ENCODE measurements at regions not wholly inside any gene's neighbourhood (a gene's known extent, or its start where the extent isn't known, plus 50 kb on each side); places are given as distances from the start of the nearest gene placed in this dataset.

- peak; percentile 22 for DNase-seq
Measured at GRCh38 chr7:46072722-46073121, 151.7 kb upstream of the IGFBP3 start.

GRCh38 chr7:46071601-46072000, 150.5 kb upstream of the IGFBP3 start:
- Histone ChIP-seq H3K9ac (no peak overlapping the region), H2AFZ (no peak overlapping the region), H3K9me2 (ENCODE audit: insufficient read depth) (0 out of 2 replicates have a peak, but pooled peaks cover 7% of the 10 kb centered on the region), H3K36me3 (ENCODE audit: low read depth) (no peaks in the 10 kb centered on the region), H3F3A (ENCODE audit: insufficient read depth) (peaks cover 9% of the 10 kb centered on the region; the same call in 1 of the 2 replicates), H3K4me1 (ENCODE audit: insufficient read depth) (peaks cover 17% of the 10 kb centered on the region), H3K9me3 (ENCODE audit: low read depth) (no peaks in the 10 kb centered on the region), H3K4me3 (no peak overlapping the region), H3K4me2 (ENCODE audit: unreplicated experiment) (no peak overlapping the region), H3K79me2 (ENCODE audit: insufficient read depth) (no peaks in the 10 kb centered on the region), H3K27me3 (replicated peaks; ENCODE audit: insufficient read depth) (no peaks in the 10 kb centered on the region), H3K27ac (peak overlapping the region; percentile 17; the same call in 1 of the 2 replicates), H4K20me1 (ENCODE audit: insufficient read depth) (no peaks in the 10 kb centered on the region)
- in situ Hi-C loops (cut with MboI), result no loop called here
- TF ChIP-seq EZH2phosphoT487 (IDR thresholded peaks at IDR 0.05; ENCODE audit: insufficient read depth, low read depth) (no peak), EZH2 (IDR thresholded peaks at IDR 0.05; ENCODE audit: insufficient read depth, poor library complexity, severe bottlenecking) (no peak)
- peak; percentile 34 for DNase-seq
- 56 to 57% methylated on average over 1 of the region's 1 CpG for WGBS, 2 experiments (ENCODE audit: low coverage in 1 of 2, low lambda C conversion rate in 2 of 2, missing lambda C conversion rate in 2 of 2)

More at GRCh38 chr7:46072722-46073121, 151.7 kb upstream of the IGFBP3 start:
- Histone ChIP-seq H3F3A (ENCODE audit: insufficient read depth) (peaks cover 9% of the 10 kb centered on the region; the same call in 1 of the 2 replicates), H4K20me1 (ENCODE audit: insufficient read depth) (no peaks in the 10 kb centered on the region), H3K4me1 (ENCODE audit: insufficient read depth) (peaks cover 17% of the 10 kb centered on the region), H3K9me3 (ENCODE audit: low read depth) (no peaks in the 10 kb centered on the region), H3K36me3 (ENCODE audit: low read depth) (no peaks in the 10 kb centered on the region), H3K9ac (no peak overlapping the region), H3K4me3 (no peak overlapping the region), H3K9me2 (ENCODE audit: insufficient read depth) (0 out of 2 replicates have a peak, but pooled peaks cover 7% of the 10 kb centered on the region), H3K27ac (no peak overlapping the region), H3K79me2 (ENCODE audit: insufficient read depth) (no peaks in the 10 kb centered on the region), H2AFZ (no peak overlapping the region), H3K27me3 (replicated peaks; ENCODE audit: insufficient read depth) (no peaks in the 10 kb centered on the region), H3K4me2 (ENCODE audit: unreplicated experiment) (no peak overlapping the region)
- TF ChIP-seq EZH2phosphoT487 (IDR thresholded peaks at IDR 0.05; ENCODE audit: insufficient read depth, low read depth) (no peak), EZH2 (IDR thresholded peaks at IDR 0.05; ENCODE audit: insufficient read depth, poor library complexity, severe bottlenecking) (no peak)
- in situ Hi-C loops (cut with MboI), result no loop called here

GRCh38 chr7:46071076-46071475, 150.0 kb upstream of the IGFBP3 start:
- Histone ChIP-seq H3K27me3 (replicated peaks; ENCODE audit: insufficient read depth) (no peaks in the 10 kb centered on the region), H3K27ac (peak overlapping the region; percentile 17; the same call in 1 of the 2 replicates), H3K79me2 (ENCODE audit: insufficient read depth) (no peaks in the 10 kb centered on the region), H3F3A (ENCODE audit: insufficient read depth) (peaks cover 9% of the 10 kb centered on the region; the same call in 1 of the 2 replicates), H4K20me1 (ENCODE audit: insufficient read depth) (no peaks in the 10 kb centered on the region), H2AFZ (no peak overlapping the region), H3K4me1 (ENCODE audit: insufficient read depth) (peaks cover 17% of the 10 kb centered on the region), H3K4me3 (no peak overlapping the region), H3K36me3 (ENCODE audit: low read depth) (no peaks in the 10 kb centered on the region), H3K4me2 (ENCODE audit: unreplicated experiment) (no peak overlapping the region), H3K9me2 (ENCODE audit: insufficient read depth) (0 out of 2 replicates have a peak, but pooled peaks cover 7% of the 10 kb centered on the region), H3K9ac (no peak overlapping the region), H3K9me3 (ENCODE audit: low read depth) (no peaks in the 10 kb centered on the region)
- peak; percentile 36 for DNase-seq
- in situ Hi-C loops (cut with MboI), result no loop called here
- 94 to 98% methylated on average over 3 of the region's 3 CpGs for WGBS, 2 experiments (ENCODE audit: low coverage in 1 of 2, low lambda C conversion rate in 2 of 2, missing lambda C conversion rate in 2 of 2)
- TF ChIP-seq EZH2 (IDR thresholded peaks at IDR 0.05; ENCODE audit: insufficient read depth, poor library complexity, severe bottlenecking), result no peak
- no peak for TF ChIP-seq EZH2phosphoT487 (IDR thresholded peaks at IDR 0.05; ENCODE audit: insufficient read depth, low read depth)

GRCh38 chr7:46068159-46068558, 147.1 kb upstream of the IGFBP3 start:
- H3K4me1 ChIP-seq (ENCODE audit: insufficient read depth), result peaks cover 17% of the 10 kb centered on the region
- H3K27ac ChIP-seq, result no peak overlapping the region
- no peaks in the 10 kb centered on the region for H3K36me3 ChIP-seq (ENCODE audit: low read depth)
- no peaks in the 10 kb centered on the region for H3K27me3 ChIP-seq (replicated peaks; ENCODE audit: insufficient read depth)
- in situ Hi-C loops (cut with MboI), result no loop called here
- H3K9ac ChIP-seq, result no peak overlapping the region
- H3K9me3 ChIP-seq (ENCODE audit: low read depth), result no peaks in the 10 kb centered on the region
- no peak overlapping the region for H3K4me2 ChIP-seq (ENCODE audit: unreplicated experiment)
- H2AFZ ChIP-seq, result no peak overlapping the region
- WGBS, 2 experiments (ENCODE audit: low coverage in 1 of 2, low lambda C conversion rate in 2 of 2, missing lambda C conversion rate in 2 of 2), result 98% methylated on average over 2 of the region's 2 CpGs
- H3F3A ChIP-seq (ENCODE audit: insufficient read depth), result peaks cover 9% of the 10 kb centered on the region; the same call in 1 of the 2 replicates
- 0 out of 2 replicates have a peak, but pooled peaks cover 7% of the 10 kb centered on the region for H3K9me2 ChIP-seq (ENCODE audit: insufficient read depth)
- H3K4me3 ChIP-seq, result no peak overlapping the region
- TF ChIP-seq EZH2 (IDR thresholded peaks at IDR 0.05; ENCODE audit: insufficient read depth, poor library complexity, severe bottlenecking), result no peak
- no peak for TF ChIP-seq EZH2phosphoT487 (IDR thresholded peaks at IDR 0.05; ENCODE audit: insufficient read depth, low read depth)
- DNase-seq, result no peak
- H4K20me1 ChIP-seq (ENCODE audit: insufficient read depth), result no peaks in the 10 kb centered on the region
- no peaks in the 10 kb centered on the region for H3K79me2 ChIP-seq (ENCODE audit: insufficient read depth)

Measured in GM23248 (cell line).